Urothelium cell line (cell line): ENCODE measurements at regions not wholly inside any gene's neighbourhood (a gene's known extent, or its start where the extent isn't known, plus 50 kb on each side); places are given as distances from the start of the nearest gene placed in this dataset.
"Not testable (repeated sequence)": the region's sequence is repeated elsewhere in the genome, so short reads cannot be mapped to it uniquely, and the experiment has no call there.

Experiments used
- DNase-seq: peaks from one replicate; pipeline ENCODE4 v3.0.0; 2011; ENCODE audit warnings: low spot score, mixed read lengths
- FAIRE-seq: peaks from 2 replicates; lab custom pipeline; 2011; peaks lifted over from hg19 to GRCh38; lab: Jason Lieb, UNC

DNA sequence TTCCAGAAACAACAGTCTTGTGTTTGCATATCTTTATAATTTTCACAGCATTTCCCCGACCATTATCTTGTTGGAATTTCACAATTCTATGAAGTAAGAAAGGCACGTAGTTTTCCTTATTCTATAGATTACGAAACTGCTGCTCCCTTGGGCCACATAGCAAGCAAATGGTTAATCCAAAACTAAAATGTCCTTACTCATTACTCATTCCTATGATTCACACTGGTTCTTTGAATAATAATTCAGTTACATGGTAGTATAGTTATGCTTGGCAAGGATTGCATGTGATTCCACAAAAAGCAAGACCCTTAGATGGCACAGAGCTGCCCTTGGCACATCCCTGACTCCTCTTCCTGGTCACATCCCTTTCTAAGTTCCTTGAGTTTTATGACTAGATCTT, 51.2 kb downstream of the OR13H1 start:
- FAIRE-seq (no peak), DNase-seq (no peak)

DNA sequence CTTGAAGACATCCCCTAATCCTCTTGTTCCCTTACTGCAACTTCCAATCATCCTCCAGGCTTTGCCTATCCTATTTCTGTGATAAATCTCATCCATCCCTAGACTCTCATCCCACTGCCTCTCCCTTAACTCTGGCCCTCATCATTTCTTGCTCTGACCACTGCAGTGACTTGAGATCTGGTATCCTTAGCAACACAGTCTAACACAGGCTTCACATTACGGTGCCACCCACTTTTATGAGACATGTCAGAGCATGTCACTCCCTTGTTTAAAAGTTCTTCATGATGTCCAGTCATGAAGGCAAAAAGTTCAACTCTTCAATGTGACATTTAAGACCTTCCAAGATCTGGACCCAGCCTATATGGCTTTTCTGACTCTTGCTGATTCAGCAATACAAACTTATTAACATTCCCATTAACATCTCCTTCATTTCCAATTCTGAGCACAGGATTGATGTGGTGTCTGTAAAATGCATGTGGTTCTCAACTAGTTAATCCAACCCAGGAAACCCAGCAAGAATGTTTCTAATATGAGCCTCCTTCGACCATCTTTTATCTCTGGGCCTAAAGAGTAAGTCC, 64.0 kb downstream of the OR13H1 start:
- DNase-seq (no peak), FAIRE-seq (no peak)

- FAIRE-seq, result no peak
- DNase-seq, result no peak
These were observed 65.6 kb downstream of the OR13H1 start for GRCh38 chrX:131609480-131609879.

DNA sequence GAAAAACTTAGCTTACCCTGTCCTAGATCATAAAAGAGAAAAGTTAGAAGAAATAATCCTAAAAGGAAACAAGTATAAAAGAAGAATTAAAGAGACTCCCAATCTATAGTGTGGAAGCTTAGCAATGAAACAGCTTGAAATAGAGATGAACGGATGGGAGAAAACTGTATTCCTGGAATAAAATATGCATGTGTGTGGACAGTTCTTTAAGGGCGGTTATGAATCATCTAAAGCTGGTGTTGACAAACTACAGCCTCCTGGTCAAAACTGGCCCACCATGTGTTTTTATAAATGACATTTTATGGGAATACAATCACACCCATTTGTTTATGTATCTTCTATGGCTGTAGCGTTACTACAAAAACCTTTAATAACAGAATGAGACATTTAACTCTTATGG, 69.4 kb downstream of the OR13H1 start:
- FAIRE-seq (no peak), DNase-seq (no peak)

DNA sequence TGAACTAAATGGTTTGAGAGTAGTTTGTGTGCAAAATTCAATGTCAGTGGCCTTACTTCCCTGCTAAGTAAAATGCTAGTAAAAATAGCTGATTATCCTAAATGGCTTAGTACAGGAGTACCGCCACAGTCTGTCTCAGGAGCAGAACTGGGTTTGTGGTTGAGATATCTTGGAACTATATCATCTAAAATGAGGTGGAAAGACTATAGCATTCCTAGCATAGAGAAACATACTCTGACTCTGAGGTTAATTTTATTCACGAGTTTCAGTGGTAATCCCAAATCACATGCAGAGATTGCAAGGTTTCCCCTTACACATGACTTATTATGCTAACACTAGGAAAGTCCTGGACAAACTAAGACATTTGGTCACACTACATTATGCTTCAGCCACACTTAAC, 70.4 kb downstream of the OR13H1 start:
- DNase-seq (no peak), FAIRE-seq (no peak)

DNA sequence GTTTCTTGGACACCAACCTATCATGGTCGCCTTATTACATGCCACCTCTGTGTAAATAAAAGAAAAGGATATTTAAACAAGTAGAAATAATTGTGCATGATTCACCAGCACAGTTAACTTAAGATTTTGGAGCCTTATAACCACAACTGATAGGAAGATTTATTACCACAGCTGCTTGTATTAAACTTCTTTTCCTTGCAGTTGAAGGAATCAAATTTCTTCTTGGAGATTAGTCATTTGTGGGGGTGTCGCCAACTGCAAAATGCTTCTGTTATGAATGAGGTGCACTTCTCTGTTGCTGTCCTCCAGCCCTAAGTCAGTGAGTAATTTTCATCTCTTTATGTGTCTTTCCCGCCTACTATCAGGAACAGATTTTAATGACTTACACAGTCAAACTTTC, 73.3 kb downstream of the OR13H1 start:
- DNase-seq (peak; percentile 12), FAIRE-seq (no peak)

- FAIRE-seq (no peak), DNase-seq (no peak)
These were observed 77.8 kb downstream of the OR13H1 start for GRCh38 chrX:131621650-131622049.

GRCh38 chrX:131626681-131627296, 82.9 kb downstream of the OR13H1 start:
- no peak for FAIRE-seq
- peak; percentile 3 for DNase-seq

DNA sequence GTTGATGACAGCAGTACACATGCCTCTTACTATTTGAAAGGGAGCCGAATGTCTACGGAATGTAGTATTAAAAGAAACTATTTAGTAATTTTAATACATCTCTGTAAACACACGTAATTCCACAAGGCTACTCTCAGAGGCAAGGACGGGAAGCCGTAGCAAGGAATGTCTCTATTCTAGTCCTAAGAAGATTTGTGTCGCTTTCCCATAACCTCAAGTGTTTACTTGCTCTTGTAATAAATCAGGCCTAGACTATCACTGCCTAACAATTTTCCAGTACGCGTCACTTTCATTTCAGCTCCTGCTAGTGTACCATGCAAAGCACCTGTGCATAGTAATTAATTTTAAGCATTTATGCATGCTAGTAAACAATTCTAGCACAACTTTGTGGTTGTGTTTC, 86.7 kb downstream of the OR13H1 start:
- DNase-seq (no peak), FAIRE-seq (no peak)

GRCh38 chrX:131633285-131633917, 89.5 kb downstream of the OR13H1 start:
- FAIRE-seq, result no peak
- DNase-seq, result peak; percentile 17

DNA sequence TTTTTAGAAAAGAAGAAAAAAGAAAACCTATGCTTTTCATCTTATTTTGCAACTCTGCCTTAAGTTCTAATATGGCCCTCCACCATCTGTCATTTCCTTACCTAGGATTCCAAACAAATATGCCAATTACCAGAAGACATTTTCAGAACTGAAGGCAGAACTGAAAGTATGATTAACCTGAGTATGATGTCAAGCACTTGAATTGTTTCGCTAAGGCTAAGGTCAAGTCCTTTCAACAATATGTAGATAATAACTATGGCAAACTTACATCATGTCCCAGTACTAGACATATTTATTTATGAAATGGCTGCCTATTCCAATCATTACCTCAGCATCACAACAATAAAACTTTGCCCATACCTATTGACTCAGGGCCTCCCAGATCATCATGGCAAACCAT, 91.0 kb downstream of the OR13H1 start:
- DNase-seq, result no peak

GRCh38 chrX:131646106-131646505, 102.2 kb downstream of the OR13H1 start:
- no peak for FAIRE-seq
- DNase-seq, result no peak

More for the DNA sequence above, 91.0 kb downstream of the OR13H1 start:
- no peak for FAIRE-seq

GRCh38 chrX:131649741-131650140, 105.9 kb downstream of the OR13H1 start:
- DNase-seq (no peak), FAIRE-seq (no peak)

DNA sequence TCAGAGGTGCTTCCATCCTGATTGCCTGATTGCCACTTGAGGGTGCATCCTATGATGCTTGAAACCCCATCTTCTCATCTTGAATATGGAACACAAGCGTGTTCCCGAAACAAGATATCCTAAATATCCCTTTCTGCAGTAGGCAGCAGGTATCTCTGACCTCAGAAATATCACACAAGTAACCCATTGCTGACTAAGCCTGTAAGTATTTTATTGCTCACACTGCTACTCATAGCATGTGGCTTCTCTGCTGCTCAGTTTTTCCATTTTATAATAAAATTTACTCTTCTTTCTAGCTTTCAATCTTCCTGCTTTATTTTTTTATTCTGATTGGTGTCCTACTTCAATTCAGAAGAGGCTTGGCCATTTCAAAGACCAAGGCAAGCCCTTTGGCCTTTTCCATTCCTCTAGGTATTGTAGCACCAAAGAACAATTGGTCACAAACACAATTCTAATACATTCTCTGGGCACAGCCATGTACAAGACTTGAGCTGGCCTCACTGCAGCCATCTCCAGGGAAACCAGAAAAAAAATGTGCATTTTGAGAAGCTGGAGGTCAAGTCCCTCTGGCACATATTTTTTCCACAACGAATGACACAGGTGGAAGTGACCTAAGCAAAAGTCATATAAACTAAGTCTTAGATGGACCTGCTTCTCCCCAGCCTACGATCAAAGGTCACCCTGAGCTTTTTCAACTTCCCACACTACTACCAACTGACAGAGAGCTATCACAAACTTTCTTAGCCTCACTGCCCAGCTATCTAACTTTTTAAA, 107.0 kb downstream of the OR13H1 start:
- FAIRE-seq (no peak), DNase-seq (peak; percentile 22)

DNA sequence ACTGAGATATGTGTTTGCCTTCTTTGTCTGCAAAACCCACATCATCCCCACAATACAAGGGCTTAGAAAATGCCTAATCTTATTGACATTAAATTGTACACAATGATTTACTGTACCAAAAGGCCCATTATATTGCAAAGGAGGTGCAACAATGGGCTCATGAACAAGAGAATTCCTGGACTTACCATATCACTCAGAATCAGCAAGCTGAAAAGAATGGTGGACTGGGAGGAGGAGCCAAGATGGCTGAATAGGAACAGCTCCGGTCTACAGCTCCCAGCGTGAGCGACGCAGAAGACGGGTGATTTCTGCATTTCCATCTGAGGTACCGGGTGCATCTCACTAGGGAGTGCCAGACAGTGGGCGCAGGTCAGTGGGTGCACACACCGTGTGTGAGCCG, 119.9 kb downstream of the OR13H1 start:
- FAIRE-seq, result not testable (repeated sequence)

DNA sequence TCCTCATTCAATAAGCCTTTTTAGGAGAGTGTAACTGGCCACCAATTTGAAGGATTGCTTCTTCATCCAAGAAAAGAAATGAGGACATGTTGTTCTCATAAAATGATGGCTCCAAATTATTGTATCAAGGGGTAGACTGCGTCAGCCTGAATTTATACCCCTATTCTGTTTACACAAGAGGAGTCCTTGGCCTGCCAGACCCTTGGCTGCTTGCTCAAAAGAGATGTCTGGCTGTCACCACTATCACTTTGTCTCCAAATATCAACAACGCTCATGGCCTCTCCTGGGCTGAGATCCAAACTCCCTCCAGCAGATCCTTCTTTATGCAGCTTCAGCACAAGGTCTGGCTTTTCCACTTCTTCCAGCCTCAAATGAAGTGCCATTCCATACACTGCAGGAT, 127.9 kb downstream of the OR13H1 start:
- DNase-seq, result no peak

More for the DNA sequence above, 119.9 kb downstream of the OR13H1 start:
- DNase-seq, result not testable (repeated sequence)

GRCh38 chrX:131675596-131676194, 131.8 kb downstream of the OR13H1 start:
- DNase-seq, result peak; percentile 14
- no peak for FAIRE-seq

More for the DNA sequence above, 127.9 kb downstream of the OR13H1 start:
- no peak for FAIRE-seq

- FAIRE-seq (no peak), DNase-seq (peak; percentile 31)
These were observed 134.1 kb downstream of the OR13H1 start for GRCh38 chrX:131677655-131678628.

- not testable (repeated sequence) for FAIRE-seq, DNase-seq
These were observed 138.9 kb downstream of the OR13H1 start for GRCh38 chrX:131682735-131683134.

DNA sequence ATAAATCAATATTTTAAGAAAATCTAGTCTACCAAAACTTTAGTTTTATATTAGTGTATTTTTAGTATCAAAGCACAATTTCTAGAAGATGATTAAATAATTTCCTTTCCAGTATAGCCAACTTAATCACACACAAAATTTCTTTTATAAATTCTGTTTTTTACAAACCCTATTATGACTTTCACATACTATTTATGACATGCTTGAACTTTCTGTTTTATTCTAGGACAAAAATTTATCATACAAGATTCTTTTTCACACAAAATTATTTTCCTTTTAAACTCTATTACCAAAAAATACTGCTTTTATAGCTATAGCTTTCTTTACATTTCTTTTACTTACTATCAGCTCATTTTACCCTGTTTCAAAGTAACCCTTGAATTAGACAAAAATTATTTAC, 149.5 kb downstream of the OR13H1 start:
- DNase-seq (no peak), FAIRE-seq (no peak)
